ENCODE measurements at regions not wholly inside any gene's neighbourhood (a gene's known extent, or its start where the extent isn't known, plus 50 kb on each side); places are given as distances from the start of the nearest gene placed in this dataset.

GRCh38 chr7:52005613-52006012, 689.0 kb upstream of the COBL start:
- Histone ChIP-seq H3K27me3 (replicated peaks; ENCODE audit: insufficient read depth) (no peaks in the 10 kb centered on the region), H3K4me1 (ENCODE audit: control insufficient read depth in 1 of 2, low read depth in 2 of 2) (no peaks in the 10 kb centered on the region), H3K9me3 (no peaks in the 10 kb centered on the region), H3K27ac (no peak overlapping the region), H3K4me3 (no peak overlapping the region), H3K36me3 (no peaks in the 10 kb centered on the region)
- DNase-seq (ENCODE audit: low spot score) (no peak), ATAC-seq (ENCODE audit: insufficient number of reproducible peaks, low FRiP score, low read depth) (no peak)
- TF ChIP-seq CTCF (IDR thresholded peaks at IDR 0.05) = no peak

GRCh38 chr7:51995596-51996179, 679.1 kb upstream of the COBL start:
- ATAC-seq (ENCODE audit: insufficient number of reproducible peaks, low FRiP score, low read depth) (no peak), DNase-seq (ENCODE audit: low spot score) (no peak)
- H3K9me3 ChIP-seq = no peaks in the 10 kb centered on the region
- H3K4me3 ChIP-seq = no peak overlapping the region
- H3K36me3 ChIP-seq = no peaks in the 10 kb centered on the region
- no peak overlapping the region for H3K27ac ChIP-seq
- no peaks in the 10 kb centered on the region for H3K27me3 ChIP-seq (replicated peaks; ENCODE audit: insufficient read depth)
- no peaks in the 10 kb centered on the region for H3K4me1 ChIP-seq (ENCODE audit: control insufficient read depth in 1 of 2, low read depth in 2 of 2)
- no peak for TF ChIP-seq CTCF (IDR thresholded peaks at IDR 0.05)

- ATAC-seq (ENCODE audit: insufficient number of reproducible peaks, low FRiP score, low read depth) (no peak), DNase-seq (ENCODE audit: low spot score) (no peak)
- H3K27ac ChIP-seq = no peak overlapping the region
- no peaks in the 10 kb centered on the region for H3K4me1 ChIP-seq (ENCODE audit: control insufficient read depth in 1 of 2, low read depth in 2 of 2)
- H3K9me3 ChIP-seq = no peaks in the 10 kb centered on the region
- H3K36me3 ChIP-seq = no peaks in the 10 kb centered on the region
- TF ChIP-seq CTCF (IDR thresholded peaks at IDR 0.05) = no peak
- no peak overlapping the region for H3K4me3 ChIP-seq
- H3K27me3 ChIP-seq (replicated peaks; ENCODE audit: insufficient read depth) = no peaks in the 10 kb centered on the region
Observed at GRCh38 chr7:51982653-51983052, 666.0 kb upstream of the COBL start.

- Histone ChIP-seq H3K27me3 (replicated peaks; ENCODE audit: insufficient read depth) (no peaks in the 10 kb centered on the region), H3K9me3 (no peaks in the 10 kb centered on the region), H3K4me3 (no peak overlapping the region), H3K27ac (no peak overlapping the region), H3K36me3 (no peaks in the 10 kb centered on the region), H3K4me1 (ENCODE audit: control insufficient read depth in 1 of 2, low read depth in 2 of 2) (no peaks in the 10 kb centered on the region)
- ATAC-seq (ENCODE audit: insufficient number of reproducible peaks, low FRiP score, low read depth) (no peak), DNase-seq (ENCODE audit: low spot score) (no peak)
- TF ChIP-seq CTCF (IDR thresholded peaks at IDR 0.05) = no peak
Observed at GRCh38 chr7:51980812-51981211, 664.2 kb upstream of the COBL start.

- Histone ChIP-seq H3K27me3 (replicated peaks; ENCODE audit: insufficient read depth) (no peaks in the 10 kb centered on the region), H3K36me3 (no peaks in the 10 kb centered on the region), H3K9me3 (no peaks in the 10 kb centered on the region), H3K4me1 (ENCODE audit: control insufficient read depth in 1 of 2, low read depth in 2 of 2) (no peaks in the 10 kb centered on the region), H3K4me3 (no peak overlapping the region), H3K27ac (no peak overlapping the region)
- TF ChIP-seq CTCF (IDR thresholded peaks at IDR 0.05) = no peak
- DNase-seq (ENCODE audit: low spot score) = no peak
- ATAC-seq (ENCODE audit: insufficient number of reproducible peaks, low FRiP score, low read depth) = no peak
Observed at GRCh38 chr7:51980313-51980712, 663.7 kb upstream of the COBL start.
